Smooth muscle cell (in vitro differentiated cells): ENCODE measurements at regions not wholly inside any gene's neighbourhood (a gene's known extent, or its start where the extent isn't known, plus 50 kb on each side); places are given as distances from the start of the nearest gene placed in this dataset.

ENCODE experiments used
- DNase-seq: peaks from one replicate; lab custom pipeline; 2025; ENCODE audit not compliant: unreplicated experiment; lab: John Stamatoyannopoulos, UW
- H2AFZ ChIP-seq: fragments of 200-600 bp; sonication (generic); 2 replicates; pipeline ENCODE4 v1.6.0; 2016; ENCODE audit warnings: antibody characterized with exemption, low read depth, mild to moderate bottlenecking
- H3F3A ChIP-seq: fragments of 200-600 bp; sonication (generic); 2 replicates; pipeline ENCODE4 v1.6.0; 2017; ENCODE audit warnings: antibody characterized with exemption, low read depth
- H3K27ac ChIP-seq: fragments of 200-600 bp; sonication (generic); 2 replicates; pipeline ENCODE4 v1.5.1; 2016; ENCODE audit warnings: low read depth, mild to moderate bottlenecking
- H3K27me3 ChIP-seq: fragments of 200-600 bp; sonication (generic); 2 replicates; pipeline ENCODE4 v1.6.1; 2016; ENCODE audit warnings: low read depth, mild to moderate bottlenecking
- H3K36me3 ChIP-seq: fragments of 200-600 bp; sonication (generic); 2 replicates; pipeline ENCODE4 v1.5.1; 2016; ENCODE audit warnings: low read depth
- H3K4me1 ChIP-seq: fragments of 200-600 bp; sonication (generic); 2 replicates; pipeline ENCODE4 v1.5.1; 2016; ENCODE audit warnings: low read depth
- H3K4me2 ChIP-seq: fragments of 200-600 bp; sonication (generic); 2 replicates; pipeline ENCODE4 v1.6.0; 2016; ENCODE audit warnings: mild to moderate bottlenecking
- H3K4me3 ChIP-seq: fragments of 200-600 bp; sonication (generic); 2 replicates; pipeline ENCODE4 v1.5.1; 2016; ENCODE audit warnings: mild to moderate bottlenecking
- H3K79me2 ChIP-seq: fragments of 200-600 bp; sonication (generic); 2 replicates; pipeline ENCODE4 v1.6.0; 2016; ENCODE audit warnings: low read depth, mild to moderate bottlenecking
- H3K9ac ChIP-seq: fragments of 200-600 bp; sonication (generic); 2 replicates; pipeline ENCODE4 v1.6.0; 2016; ENCODE audit warnings: low read depth
- H3K9me3 ChIP-seq: fragments of 200-600 bp; sonication (generic); replicated peaks from 2 replicates; pipeline ENCODE4 v1.5.1; 2016; ENCODE audit warnings: low read depth
- H4K20me1 ChIP-seq: fragments of 200-600 bp; sonication (generic); 2 replicates; pipeline ENCODE4 v1.6.0; 2016; ENCODE audit warnings: low read depth
- WGBS: methylation state at CpG from one replicate; pipeline ENCODE4 v1.1.7; 2016; ENCODE audit warnings: low lambda C conversion rate; 5-methylcytosine and 5-hydroxymethylcytosine counted together
- TF ChIP-seq, protein P1 (sequence below): fragments of 200-600 bp; sonication (generic); IDR thresholded peaks from 2 replicates; pipeline ENCODE4 v1.5.1; 2017; ENCODE audit warnings: borderline replicate concordance, mild to moderate bottlenecking, antibody characterized with exemption; ENCODE audit not compliant: insufficient read depth, poor library complexity, severe bottlenecking

DNA sequence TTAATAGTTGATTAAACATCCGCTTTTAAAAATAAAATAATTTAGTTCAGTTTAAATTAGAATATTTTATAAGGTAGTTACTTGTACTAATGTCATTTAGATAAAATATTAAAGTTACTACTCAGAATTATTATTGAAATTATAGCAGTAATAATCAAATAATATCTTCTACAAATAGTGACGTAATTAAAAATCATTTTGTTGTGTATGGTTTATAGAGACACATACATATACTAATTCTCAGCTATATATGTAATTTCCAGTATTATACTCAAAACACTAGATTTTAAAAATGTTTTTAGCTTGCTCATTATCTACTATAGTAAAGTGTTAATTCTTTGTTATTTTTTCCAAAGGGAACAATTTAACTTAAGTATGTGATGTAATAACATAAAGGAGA is 435.2 kb upstream of the MANEA start:
- Histone ChIP-seq H3F3A (no peaks in the 10 kb centered on the region), H3K27ac (no peak overlapping the region), H2AFZ (no peak overlapping the region), H3K4me3 (no peak overlapping the region), H3K79me2 (no peaks in the 10 kb centered on the region), H3K9me3 (no peaks in the 10 kb centered on the region), H3K4me2 (no peak overlapping the region), H3K9ac (no peak overlapping the region), H3K4me1 (no peaks in the 10 kb centered on the region), H3K27me3 (no peaks in the 10 kb centered on the region), H4K20me1 (no peaks in the 10 kb centered on the region), H3K36me3 (no peaks in the 10 kb centered on the region)
- TF ChIP-seq, protein P1, sequence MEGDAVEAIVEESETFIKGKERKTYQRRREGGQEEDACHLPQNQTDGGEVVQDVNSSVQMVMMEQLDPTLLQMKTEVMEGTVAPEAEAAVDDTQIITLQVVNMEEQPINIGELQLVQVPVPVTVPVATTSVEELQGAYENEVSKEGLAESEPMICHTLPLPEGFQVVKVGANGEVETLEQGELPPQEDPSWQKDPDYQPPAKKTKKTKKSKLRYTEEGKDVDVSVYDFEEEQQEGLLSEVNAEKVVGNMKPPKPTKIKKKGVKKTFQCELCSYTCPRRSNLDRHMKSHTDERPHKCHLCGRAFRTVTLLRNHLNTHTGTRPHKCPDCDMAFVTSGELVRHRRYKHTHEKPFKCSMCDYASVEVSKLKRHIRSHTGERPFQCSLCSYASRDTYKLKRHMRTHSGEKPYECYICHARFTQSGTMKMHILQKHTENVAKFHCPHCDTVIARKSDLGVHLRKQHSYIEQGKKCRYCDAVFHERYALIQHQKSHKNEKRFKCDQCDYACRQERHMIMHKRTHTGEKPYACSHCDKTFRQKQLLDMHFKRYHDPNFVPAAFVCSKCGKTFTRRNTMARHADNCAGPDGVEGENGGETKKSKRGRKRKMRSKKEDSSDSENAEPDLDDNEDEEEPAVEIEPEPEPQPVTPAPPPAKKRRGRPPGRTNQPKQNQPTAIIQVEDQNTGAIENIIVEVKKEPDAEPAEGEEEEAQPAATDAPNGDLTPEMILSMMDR, result no peak
- WGBS, result 92% methylated on average over 2 of the region's 2 CpGs
- DNase-seq, result no peak

DNA sequence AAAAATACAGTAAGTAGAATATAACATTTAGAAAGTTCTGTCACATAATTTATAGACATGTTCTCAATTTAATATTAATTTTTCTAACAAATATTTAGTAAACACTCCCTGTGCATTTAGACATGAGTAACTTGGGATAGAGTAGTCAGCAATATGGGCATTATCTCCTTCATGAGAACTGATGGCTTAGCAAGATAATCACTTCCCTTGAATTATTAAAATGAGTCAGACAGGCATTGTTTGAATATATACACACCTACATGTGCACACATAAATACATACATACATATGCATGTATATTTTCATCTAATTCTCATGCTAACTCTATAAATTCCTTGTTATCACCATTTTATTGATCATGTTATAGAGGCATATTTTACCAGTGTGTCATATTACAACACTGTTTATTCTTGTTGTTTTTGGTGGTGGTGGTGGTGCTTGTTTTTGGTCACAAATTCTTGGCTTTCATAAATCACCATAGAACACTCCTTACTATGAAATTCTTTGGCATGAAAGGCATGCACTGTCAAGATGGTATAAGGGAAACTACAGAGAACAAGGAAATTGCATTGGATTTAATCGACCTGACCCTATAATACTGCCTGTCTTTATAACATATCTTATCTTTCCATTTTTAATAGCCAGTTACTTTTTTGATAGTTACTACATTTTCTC is 434.5 kb upstream of the MANEA start:
- H2AFZ ChIP-seq, result no peak overlapping the region
- TF ChIP-seq, protein P1, result no peak
- H3K36me3 ChIP-seq, result no peaks in the 10 kb centered on the region
- no peak for DNase-seq
- H3K9me3 ChIP-seq, result no peaks in the 10 kb centered on the region
- H3K27ac ChIP-seq, result no peak overlapping the region
- H3F3A ChIP-seq, result no peaks in the 10 kb centered on the region
- 93% methylated on average over 1 of the region's 1 CpG for WGBS
- H3K4me1 ChIP-seq, result no peaks in the 10 kb centered on the region
- H3K9ac ChIP-seq, result no peak overlapping the region
- no peaks in the 10 kb centered on the region for H4K20me1 ChIP-seq
- H3K4me2 ChIP-seq, result no peak overlapping the region
- no peak overlapping the region for H3K4me3 ChIP-seq
- H3K27me3 ChIP-seq, result no peaks in the 10 kb centered on the region
- H3K79me2 ChIP-seq, result no peaks in the 10 kb centered on the region

DNA sequence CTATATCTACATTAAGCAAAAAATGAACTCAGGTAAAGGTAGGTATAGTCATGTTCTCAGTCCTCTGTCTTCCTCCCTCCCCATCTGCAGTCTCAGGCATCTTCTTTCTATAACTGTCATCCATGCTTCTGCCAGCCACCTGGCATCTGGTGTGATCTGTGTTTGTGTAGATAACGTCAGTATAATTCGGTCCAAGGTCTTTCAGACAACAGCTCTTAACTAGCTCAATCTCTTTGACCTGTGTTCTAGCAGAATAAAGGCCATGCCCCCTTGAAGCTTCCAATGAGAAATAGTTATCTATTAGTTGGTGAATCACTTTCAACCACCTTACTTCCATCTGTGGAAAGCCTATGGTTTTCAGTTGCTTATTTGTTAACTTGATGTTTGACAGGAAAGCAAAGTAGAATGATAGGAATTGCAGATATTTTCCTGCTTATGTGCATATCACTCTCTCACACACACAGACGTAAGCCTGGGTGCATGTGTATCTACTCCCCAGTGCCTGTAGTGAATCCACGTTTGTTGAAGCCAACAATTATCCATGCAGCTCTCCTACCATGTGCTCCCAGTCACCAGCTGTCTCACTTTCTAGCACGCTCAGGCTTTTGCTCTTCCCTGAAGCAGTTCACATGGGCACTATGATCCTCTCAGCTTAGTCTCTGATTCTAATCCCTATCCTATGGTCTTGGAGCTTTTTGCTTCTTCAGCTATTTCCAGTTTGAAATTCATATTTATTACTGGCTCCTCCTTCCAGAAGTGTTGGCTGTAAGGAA is 433.7 kb upstream of the MANEA start:
- H3K4me3 ChIP-seq, result no peak overlapping the region
- DNase-seq, result no peak
- H3K9me3 ChIP-seq, result no peaks in the 10 kb centered on the region
- WGBS, result 72% methylated on average over 5 of the region's 5 CpGs
- H3K27me3 ChIP-seq, result no peaks in the 10 kb centered on the region
- no peaks in the 10 kb centered on the region for H3K36me3 ChIP-seq
- H3K4me2 ChIP-seq, result no peak overlapping the region
- H3F3A ChIP-seq, result no peaks in the 10 kb centered on the region
- H4K20me1 ChIP-seq, result no peaks in the 10 kb centered on the region
- H3K79me2 ChIP-seq, result no peaks in the 10 kb centered on the region
- TF ChIP-seq, protein P1, result no peak
- H2AFZ ChIP-seq, result no peak overlapping the region
- no peak overlapping the region for H3K9ac ChIP-seq
- H3K4me1 ChIP-seq, result no peaks in the 10 kb centered on the region
- no peak overlapping the region for H3K27ac ChIP-seq
